Natural killer cell (primary cell): ENCODE measurements at regions not wholly inside any gene's neighbourhood (a gene's known extent, or its start where the extent isn't known, plus 50 kb on each side); places are given as distances from the start of the nearest gene placed in this dataset.

Experiments used
- ATAC-seq, 3 donors: fragments of 150-1000 bp in 2 of 3; fragments of 200-7000 bp in 1 of 3; cut with Tn5 transposase; 1 replicate in 1 of 3; 2 replicates in 2 of 3; pipeline ENCODE4 v1.10.0; 2021; ENCODE audit warnings: mild to moderate bottlenecking in 2 of 3, moderate library complexity in 2 of 3
- DNase-seq, 2 donors: peaks; one replicate each; pipeline versions ENCODE4 v3.0.0 to v3.0.0-alpha.2; 2013 to 2021; ENCODE audit warnings: mixed read lengths in 1 of 2
- H3K27ac ChIP-seq: one replicate; pipeline ENCODE4 v1.5.1; 2013; ENCODE audit warnings: mild to moderate bottlenecking, low read length
- H3K27me3 ChIP-seq: one replicate; pipeline ENCODE4 v1.6.1; 2013; ENCODE audit warnings: low read length; ENCODE audit not compliant: control insufficient read depth, insufficient read depth
- H3K36me3 ChIP-seq: one replicate; pipeline ENCODE4 v1.6.1; 2013; ENCODE audit warnings: low read length; ENCODE audit not compliant: control insufficient read depth, insufficient read depth
- H3K4me1 ChIP-seq: one replicate; pipeline ENCODE4 v1.6.1; 2013; ENCODE audit warnings: low read length; ENCODE audit not compliant: control insufficient read depth, insufficient read depth
- H3K4me3 ChIP-seq: one replicate; pipeline ENCODE4 v1.5.1; 2013; ENCODE audit warnings: low read length
- H3K9me3 ChIP-seq: one replicate; pipeline ENCODE4 v1.6.1; 2013; ENCODE audit warnings: low read length; ENCODE audit not compliant: control insufficient read depth, insufficient read depth
- H3K27ac Mint-ChIP-seq, 2 donors: one replicate each; pipeline ENCODE4 v1.8.0; 2022; ENCODE audit warnings: mild to moderate bottlenecking in 2 of 2, mixed read lengths in 2 of 2, moderate library complexity in 1 of 2
- H3K27me3 Mint-ChIP-seq, 2 donors: one replicate each; pipeline ENCODE4 v1.8.0; 2022; ENCODE audit warnings: low read depth in 2 of 2, mixed read lengths in 2 of 2
- H3K36me3 Mint-ChIP-seq: one replicate; pipeline ENCODE4 v1.8.0; 2022; ENCODE audit warnings: mixed read lengths
- H3K4me1 Mint-ChIP-seq, 2 donors: one replicate each; pipeline ENCODE4 v1.8.0; 2022; ENCODE audit warnings: mixed read lengths in 2 of 2
- H3K4me3 Mint-ChIP-seq: one replicate; pipeline ENCODE4 v1.8.0; 2022; ENCODE audit warnings: mild to moderate bottlenecking, moderate library complexity, mixed read lengths
- H3K9me3 Mint-ChIP-seq, 2 donors: one replicate each; pipeline ENCODE4 v1.8.0; 2022; ENCODE audit warnings: mixed read lengths in 2 of 2
- CTCF ChIP-seq: fragments of 200-600 bp; IDR thresholded peaks from one replicate; pipeline ENCODE4 v1.8.0; 2022; ENCODE audit warnings: antibody characterized with exemption
- WGBS: methylation state at CpG from one replicate; pipeline ENCODE4 v1.1.7; 2013; ENCODE audit warnings: missing lambda C conversion rate; ENCODE audit not compliant: insufficient coverage; 5-methylcytosine and 5-hydroxymethylcytosine counted together
- intact Hi-C: fragments of 100-400 bp; cut with micrococcal nuclease; formaldehyde crosslinking; loops from one replicate; pipeline ENCODE4 v1.14.2; 2022

GRCh38 chr12:25752710-25753309 lies 199.7 kb upstream of the LMNTD1 start:
- intact Hi-C loops, result no loop called here
- H3K9me3 Mint-ChIP-seq, result no peaks in the 10 kb centered on the region
- no peaks in the 10 kb centered on the region for H3K4me1 Mint-ChIP-seq
- no peak overlapping the region for H3K4me3 Mint-ChIP-seq
- WGBS, result no CpG with 5 or more reads among the region's 1 CpG
- Histone ChIP-seq H3K4me1 (no peaks in the 10 kb centered on the region), H3K9me3 (no peaks in the 10 kb centered on the region), H3K27me3 (no peaks in the 10 kb centered on the region), H3K27ac (no peak overlapping the region), H3K4me3 (no peak overlapping the region), H3K36me3 (no peaks in the 10 kb centered on the region)
- H3K36me3 Mint-ChIP-seq, result no peaks in the 10 kb centered on the region
- H3K27ac Mint-ChIP-seq, result no peak overlapping the region
- DNase-seq (no peak), ATAC-seq (no peak)
- TF ChIP-seq CTCF, result no peak
- H3K27me3 Mint-ChIP-seq, result peaks cover 9 to 19% of the 10 kb centered on the region in 2 donors

- no peak for TF ChIP-seq CTCF
- Histone ChIP-seq H3K27me3 (no peaks in the 10 kb centered on the region), H3K4me3 (no peak overlapping the region), H3K27ac (no peak overlapping the region), H3K9me3 (no peaks in the 10 kb centered on the region), H3K36me3 (no peaks in the 10 kb centered on the region), H3K4me1 (no peaks in the 10 kb centered on the region)
- DNase-seq (no peak), ATAC-seq (no peak)
- WGBS, result 100% methylated on average over 2 of the region's 4 CpGs
- H3K27me3 Mint-ChIP-seq, result peaks cover 4 to 19% of the 10 kb centered on the region in 2 donors
- no peaks in the 10 kb centered on the region for H3K36me3 Mint-ChIP-seq
- intact Hi-C loops, result no loop called here
- no peaks in the 10 kb centered on the region for H3K4me1 Mint-ChIP-seq
- H3K9me3 Mint-ChIP-seq, result no peaks in the 10 kb centered on the region
- no peak overlapping the region for H3K4me3 Mint-ChIP-seq
- H3K27ac Mint-ChIP-seq, result no peak overlapping the region
Observed at GRCh38 chr12:25755136-25755970, 202.3 kb upstream of the LMNTD1 start.

GRCh38 chr12:25755971-25756260 lies 202.6 kb upstream of the RASSF8 start:
- Mint-ChIP-seq H3K27ac (no peak overlapping the region), H3K36me3 (no peaks in the 10 kb centered on the region), H3K9me3 (no peaks in the 10 kb centered on the region), H3K4me1 (no peaks in the 10 kb centered on the region), H3K4me3 (no peak overlapping the region), H3K27me3 (peaks cover 4 to 17% of the 10 kb centered on the region in 2 donors)
- TF ChIP-seq CTCF, result no peak
- Histone ChIP-seq H3K36me3 (no peaks in the 10 kb centered on the region), H3K9me3 (no peaks in the 10 kb centered on the region), H3K4me3 (no peak overlapping the region), H3K27me3 (no peaks in the 10 kb centered on the region), H3K27ac (no peak overlapping the region), H3K4me1 (no peaks in the 10 kb centered on the region)
- DNase-seq, result no peak
- no peak for ATAC-seq
- intact Hi-C loops, result no loop called here
- 90% methylated on average over 2 of the region's 2 CpGs for WGBS
